Activated naive CD4-positive, alpha-beta T cell treated with anti-CD3 and anti-CD28 coated beads, Interleukin-2, amount 50 U/mL, for 72 hours (primary cell): ENCODE measurements at regions not wholly inside any gene's neighbourhood (a gene's known extent, or its start where the extent isn't known, plus 50 kb on each side); places are given as distances from the start of the nearest gene placed in this dataset.
"Not testable (repeated sequence)": the region's sequence is repeated elsewhere in the genome, so short reads cannot be mapped to it uniquely, and the experiment has no call there.

ENCODE experiments used
- ATAC-seq, 2 donors: fragments of 150-1000 bp; cut with Tn5 transposase; 2 replicates each; pipeline ENCODE4 v1.10.0; 2021; ENCODE audit warnings: mild to moderate bottlenecking in 2 of 2, moderate library complexity in 2 of 2
- DNase-seq, 2 donors: peaks; one replicate each; pipeline ENCODE4 v3.0.0; 2021 to 2022; ENCODE audit warnings: low spot score in 2 of 2
- H3K27ac Mint-ChIP-seq, 2 donors: one replicate each; pipeline ENCODE4 v1.8.0; 2022; ENCODE audit warnings: mild to moderate bottlenecking in 2 of 2, mixed read lengths in 2 of 2
- H3K36me3 Mint-ChIP-seq, 2 donors: one replicate each; pipeline ENCODE4 v1.8.0; 2022; ENCODE audit warnings: mixed read lengths in 2 of 2
- H3K9me3 Mint-ChIP-seq, 2 donors: one replicate each; pipeline ENCODE4 v1.8.0; 2022; ENCODE audit warnings: mixed read lengths in 2 of 2

DNA sequence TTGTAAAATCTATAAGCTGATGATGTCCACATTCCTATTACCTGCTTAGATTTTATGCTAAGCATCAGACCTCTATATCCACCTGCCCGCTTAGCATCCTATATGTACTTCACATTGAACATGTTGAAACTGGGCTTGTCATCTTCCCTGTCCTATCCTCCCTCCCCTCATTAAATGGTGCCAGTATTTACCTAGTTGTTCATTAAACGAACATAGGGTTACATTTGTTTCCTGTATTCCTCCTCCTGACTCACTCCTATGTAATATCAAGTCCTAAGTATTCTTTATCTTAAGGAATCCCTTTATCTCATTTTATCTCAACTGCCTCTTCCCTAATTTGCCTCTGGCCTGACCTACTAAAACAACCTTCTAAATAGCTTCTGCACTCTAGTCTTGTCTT is 177.8 kb upstream of the MEF2C start:
- H3K27ac Mint-ChIP-seq = no peak overlapping the region
- H3K36me3 Mint-ChIP-seq = no peaks in the 10 kb centered on the region
- H3K9me3 Mint-ChIP-seq = no peaks in the 10 kb centered on the region
- no peak for DNase-seq
- ATAC-seq = no peak

DNA sequence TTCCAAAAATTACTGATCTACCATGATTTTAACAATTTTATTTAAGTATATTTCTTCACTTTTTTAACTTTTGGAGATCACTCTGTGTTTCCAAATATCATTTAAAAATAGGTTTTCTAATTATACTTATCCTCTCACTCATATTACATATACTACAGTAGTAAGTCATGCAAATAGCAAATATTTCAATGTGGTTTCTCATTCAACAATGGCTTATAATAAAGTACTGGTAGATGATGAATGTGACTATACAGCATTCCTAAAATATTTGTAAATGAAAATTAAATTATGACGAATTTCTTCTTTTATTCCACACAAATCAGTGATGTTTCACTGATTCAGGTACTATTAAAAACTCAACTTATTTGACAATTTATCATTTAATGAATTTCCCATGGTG is 176.3 kb upstream of the MEF2C start:
- DNase-seq (no peak), ATAC-seq (no peak)
- H3K27ac Mint-ChIP-seq = no peak overlapping the region
- H3K9me3 Mint-ChIP-seq = peaks cover 0 to under 1% of the 10 kb centered on the region in 2 donors
- no peaks in the 10 kb centered on the region for H3K36me3 Mint-ChIP-seq

DNA sequence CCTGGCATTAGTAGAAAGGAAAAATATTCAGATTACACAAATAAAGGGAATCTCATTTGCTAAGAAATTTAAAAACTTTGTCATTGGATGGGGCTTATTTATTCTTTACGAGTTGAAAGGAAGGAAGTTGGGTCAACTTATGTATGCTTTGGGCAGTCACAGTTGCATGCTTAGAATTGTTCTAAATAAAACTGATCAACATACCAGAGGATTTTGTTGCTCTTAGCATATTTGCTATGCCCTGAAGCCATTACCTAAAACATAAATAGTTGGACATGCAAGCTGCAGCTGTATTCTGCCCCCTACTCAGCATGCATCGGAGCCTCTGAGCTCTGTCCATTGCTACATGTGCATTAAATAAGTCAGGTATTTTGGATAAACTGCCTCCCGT is 172.7 kb upstream of the MEF2C start:
- peaks cover 0 to 3% of the 10 kb centered on the region in 2 donors for H3K36me3 Mint-ChIP-seq

DNA sequence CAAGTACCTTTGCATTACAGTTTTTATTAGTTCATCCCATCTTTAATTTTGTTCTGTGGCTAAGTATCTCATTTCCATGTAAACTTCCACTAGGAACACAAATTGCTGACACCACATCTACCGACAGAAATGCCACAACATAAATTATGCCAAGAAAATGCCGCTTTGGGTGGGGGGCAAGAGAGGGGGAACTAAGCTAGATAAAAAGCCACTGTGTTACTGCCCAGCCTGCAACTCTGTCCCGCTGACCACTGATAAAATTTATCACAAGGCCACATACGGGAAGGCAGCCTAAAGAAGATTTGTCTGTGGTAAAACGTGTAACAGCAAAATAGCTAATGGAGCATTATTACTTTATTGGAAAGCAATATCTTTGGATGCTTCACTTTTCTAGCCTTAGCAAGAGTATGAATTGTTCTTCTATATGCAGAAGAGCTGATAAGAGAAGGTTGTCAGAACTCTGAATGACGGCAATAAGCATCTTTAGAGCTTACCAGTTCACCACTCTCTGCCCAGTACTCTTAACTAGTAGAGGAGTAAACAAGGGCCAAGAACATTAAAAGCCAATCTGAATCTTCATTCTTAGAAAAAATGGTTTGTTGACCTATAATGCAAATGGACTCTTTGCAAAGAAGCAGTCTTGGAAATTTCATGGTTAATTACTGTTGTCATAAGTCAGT is 172.2 kb upstream of the MEF2C start:
- Mint-ChIP-seq H3K36me3 (peaks cover 0 to 8% of the 10 kb centered on the region in 2 donors), H3K27ac (no peak overlapping the region), H3K9me3 (peaks cover 10 to 16% of the 10 kb centered on the region in 2 donors)
- ATAC-seq = no peak
- no peak for DNase-seq

More for the DNA sequence above, 172.7 kb upstream of the MEF2C start:
- no peak for ATAC-seq
- Mint-ChIP-seq H3K9me3 (peaks cover 4 to 11% of the 10 kb centered on the region in 2 donors), H3K27ac (no peak overlapping the region)
- no peak for DNase-seq

DNA sequence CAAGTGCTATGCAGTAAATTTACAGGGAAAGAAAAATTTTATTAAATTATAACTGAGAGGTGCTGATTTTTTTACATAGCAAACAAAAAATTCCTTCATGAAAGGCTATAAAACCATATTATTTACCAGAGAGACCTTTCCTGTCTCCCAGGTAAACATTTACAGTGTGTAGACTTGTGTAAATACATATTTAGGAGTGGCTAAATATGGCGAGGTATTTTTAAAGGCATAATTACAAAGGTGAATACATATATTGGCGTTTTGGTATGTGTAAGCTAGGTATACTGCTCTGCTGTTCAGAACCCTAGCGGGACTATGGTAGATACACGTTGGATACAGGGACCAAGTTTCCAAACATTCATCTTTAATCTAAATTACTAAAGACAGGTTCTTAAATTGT is 170.6 kb upstream of the MEF2C start:
- Mint-ChIP-seq H3K27ac (no peak overlapping the region), H3K9me3 (peaks cover 10 to 19% of the 10 kb centered on the region in 2 donors), H3K36me3 (peaks cover 0 to 8% of the 10 kb centered on the region in 2 donors)
- ATAC-seq (no peak), DNase-seq (no peak)

DNA sequence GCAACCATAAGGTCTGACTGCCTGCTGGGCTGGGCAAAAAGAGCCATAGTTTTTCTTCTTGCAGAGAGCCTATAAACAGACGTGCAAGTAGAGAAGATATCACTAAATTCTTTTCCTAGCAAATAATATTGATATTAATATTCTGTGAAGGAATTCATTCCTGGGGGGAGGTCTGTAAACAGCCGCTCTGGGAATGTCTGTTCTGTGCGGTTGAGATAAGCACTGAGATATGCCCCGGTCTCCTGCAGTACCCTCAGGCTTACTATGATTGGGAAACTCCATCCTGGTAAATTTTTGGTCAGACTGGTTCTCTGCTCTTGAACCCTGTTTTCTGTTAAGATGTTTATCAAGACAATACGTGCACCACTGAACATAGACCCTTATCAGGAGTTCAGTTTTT is 167.1 kb upstream of the MEF2C start:
- H3K27ac Mint-ChIP-seq, ATAC-seq, H3K36me3 Mint-ChIP-seq, DNase-seq: not testable (repeated sequence)
- peaks cover 10 to 19% of the 10 kb centered on the region in 2 donors for H3K9me3 Mint-ChIP-seq

DNA sequence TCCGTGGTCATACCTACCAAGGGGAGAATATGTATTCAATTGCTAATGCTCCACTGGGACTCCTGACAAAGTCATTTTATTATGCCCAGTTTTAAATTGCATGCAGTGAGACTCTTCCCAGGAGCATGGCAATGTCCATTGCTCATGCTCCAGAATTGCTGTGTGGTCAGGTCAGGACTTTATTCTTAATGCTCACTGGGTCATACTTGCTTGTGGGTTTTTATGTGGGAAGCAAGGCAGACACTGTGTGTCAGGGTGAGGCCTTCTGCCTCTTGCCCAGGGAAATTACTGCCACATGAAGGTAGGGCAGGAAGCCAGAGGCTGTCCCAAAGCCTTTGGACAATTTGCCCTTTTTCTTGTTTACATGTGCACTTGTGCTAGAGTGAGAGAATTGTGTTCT is 164.6 kb upstream of the MEF2C start:
- ATAC-seq (no peak), DNase-seq (no peak)
- Mint-ChIP-seq H3K9me3 (peaks cover 10 to 13% of the 10 kb centered on the region in 2 donors), H3K27ac (no peak overlapping the region), H3K36me3 (peaks cover 0 to 8% of the 10 kb centered on the region in 2 donors)

DNA sequence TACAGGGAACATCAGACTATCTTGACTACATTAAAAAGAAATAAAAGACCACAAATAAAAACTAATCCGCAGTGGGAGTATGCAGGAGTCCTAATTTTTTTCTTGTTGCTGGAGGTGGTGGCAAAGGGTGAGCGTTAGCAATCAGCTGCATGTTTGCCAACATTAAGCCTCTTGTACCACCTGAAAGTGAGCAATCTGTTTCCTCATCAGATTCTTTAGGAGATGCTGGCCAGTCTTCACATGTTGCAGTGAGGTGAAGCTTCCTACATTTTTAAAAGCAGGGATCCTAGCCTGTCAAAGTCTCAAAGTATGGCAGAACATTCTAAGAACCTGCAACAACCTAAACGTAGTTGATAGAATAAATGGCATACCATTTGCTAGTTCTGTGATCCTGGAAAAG is 162.2 kb upstream of the MEF2C start:
- Mint-ChIP-seq H3K36me3 (peaks cover 0 to under 1% of the 10 kb centered on the region in 2 donors), H3K9me3 (peaks cover 4 to 6% of the 10 kb centered on the region in 2 donors), H3K27ac (no peak overlapping the region)
- DNase-seq = no peak
- no peak for ATAC-seq

DNA sequence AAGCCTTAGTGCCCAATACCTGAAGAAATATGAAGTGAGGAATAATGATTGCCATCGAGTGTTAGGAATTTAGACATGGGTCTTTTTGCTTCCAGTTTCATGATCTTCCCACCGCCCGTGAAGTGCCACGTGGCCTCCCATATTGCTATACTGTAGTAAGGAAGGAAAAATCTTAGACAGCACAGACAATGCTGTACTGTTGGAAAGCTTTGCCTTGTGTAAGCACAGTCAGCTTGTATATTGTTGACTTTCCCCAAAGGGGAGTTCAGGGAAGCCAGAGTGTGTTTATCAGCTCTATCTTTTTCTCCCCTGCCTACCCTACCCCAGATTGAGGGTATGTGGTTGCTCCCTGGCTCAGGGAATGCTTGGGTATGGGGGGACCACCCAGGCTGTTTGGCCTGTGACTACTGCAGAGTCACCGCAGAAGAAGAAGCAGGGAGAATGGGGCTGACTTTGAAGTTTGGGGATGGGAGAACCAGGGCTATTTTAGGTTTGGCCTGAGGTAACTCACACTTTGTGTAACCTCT is 161.8 kb upstream of the MEF2C start:
- H3K36me3 Mint-ChIP-seq = no peaks in the 10 kb centered on the region
- H3K27ac Mint-ChIP-seq = no peak overlapping the region
- no peak for DNase-seq
- H3K9me3 Mint-ChIP-seq = peaks cover 3 to 5% of the 10 kb centered on the region in 2 donors
- no peak for ATAC-seq

DNA sequence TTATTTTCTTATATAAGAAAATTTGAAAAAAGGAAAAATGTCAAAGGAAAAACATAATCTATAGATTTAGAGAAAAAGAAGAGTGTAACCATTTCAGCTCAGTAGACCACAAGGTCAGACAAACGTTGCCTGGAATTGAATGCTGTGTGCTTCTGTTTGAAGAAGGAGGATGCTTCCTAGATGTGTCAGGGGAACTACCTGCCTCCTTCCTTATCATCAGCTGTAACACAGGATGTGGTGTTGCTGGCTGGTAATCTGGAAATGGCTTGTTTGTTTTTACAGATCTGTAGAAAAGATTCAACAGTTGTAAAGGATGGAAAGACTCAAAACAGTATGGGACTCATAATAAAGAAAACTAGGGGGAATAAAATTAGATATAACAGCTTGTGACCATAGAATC is 160.7 kb upstream of the MEF2C start:
- ATAC-seq (no peak), DNase-seq (no peak)
- Mint-ChIP-seq H3K27ac (no peak overlapping the region), H3K36me3 (no peaks in the 10 kb centered on the region), H3K9me3 (peaks cover 0 to 9% of the 10 kb centered on the region in 2 donors)

DNA sequence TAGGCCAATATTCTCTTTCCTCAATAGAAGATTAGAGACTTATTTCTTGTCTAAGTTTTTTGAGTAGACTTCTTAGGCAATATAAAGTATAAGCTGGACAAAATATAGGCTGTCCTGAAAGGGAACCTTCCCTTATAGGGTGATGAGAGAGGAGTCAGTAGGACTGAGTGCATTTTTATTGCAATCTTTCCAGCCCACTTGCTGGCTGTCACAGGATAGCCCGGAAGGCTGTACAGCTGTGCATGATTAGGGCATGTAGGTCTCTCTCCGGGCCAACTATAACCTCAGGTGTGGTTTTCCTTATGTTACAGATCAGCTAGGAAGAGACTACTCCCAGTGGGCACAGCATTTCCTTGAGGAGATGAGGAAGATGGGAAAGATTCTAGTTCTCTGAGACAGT is 159.8 kb upstream of the MEF2C start:
- Mint-ChIP-seq H3K27ac (no peak overlapping the region), H3K36me3 (no peaks in the 10 kb centered on the region)
- ATAC-seq = no peak

DNA sequence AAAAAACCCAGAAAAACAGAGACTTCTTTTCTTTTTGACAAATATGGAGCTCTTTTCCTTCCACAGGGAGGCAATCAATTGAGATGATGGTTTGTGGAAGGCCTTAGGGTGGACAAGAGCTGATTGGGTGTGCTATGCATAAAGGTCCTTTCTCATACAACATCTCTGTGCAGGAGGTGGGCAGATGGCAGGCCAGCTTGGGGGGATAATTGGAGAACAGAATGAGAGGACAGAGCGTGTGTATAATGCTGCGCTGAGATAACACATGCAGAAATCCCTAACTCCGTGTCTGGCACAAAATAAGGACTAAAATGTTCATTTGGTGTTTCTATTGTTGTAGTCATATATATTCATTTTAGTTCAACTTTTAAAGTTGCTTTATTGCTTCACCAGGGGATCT is 159.0 kb upstream of the MEF2C start:
- Mint-ChIP-seq H3K36me3 (no peaks in the 10 kb centered on the region), H3K27ac (no peak overlapping the region), H3K9me3 (peaks cover 0 to 12% of the 10 kb centered on the region in 2 donors)
- no peak for ATAC-seq
- no peak for DNase-seq

More for the DNA sequence above, 159.8 kb upstream of the MEF2C start:
- DNase-seq = no peak
- H3K9me3 Mint-ChIP-seq = peaks cover 0 to 12% of the 10 kb centered on the region in 2 donors

DNA sequence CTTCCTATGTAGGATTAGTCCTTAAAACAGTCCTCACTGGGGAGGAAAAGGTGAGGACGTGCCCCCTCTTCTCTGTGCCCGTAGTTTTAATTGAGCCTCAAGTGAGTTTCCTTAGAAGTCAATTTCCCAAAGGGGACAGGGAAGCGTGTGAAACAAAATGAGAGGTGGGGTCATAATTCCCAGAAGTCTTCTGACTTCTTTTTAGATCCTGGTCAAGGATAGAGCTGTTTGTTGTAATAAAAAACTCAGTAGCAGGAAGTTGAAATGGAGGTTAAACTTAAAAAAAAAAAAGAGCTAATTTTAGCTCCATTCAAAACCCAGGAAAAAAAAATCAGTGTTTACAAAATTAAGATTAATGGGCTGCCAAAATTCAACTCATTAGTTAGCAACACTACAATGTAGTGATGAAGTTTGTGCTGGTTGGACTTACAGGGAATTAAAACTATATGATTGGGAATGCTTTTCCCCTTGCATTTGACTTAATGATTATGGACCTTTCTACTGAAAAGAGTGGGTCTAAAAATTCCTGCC is 158.3 kb upstream of the MEF2C start:
- no peaks in the 10 kb centered on the region for H3K36me3 Mint-ChIP-seq
- H3K9me3 Mint-ChIP-seq = peaks cover 0 to 12% of the 10 kb centered on the region in 2 donors
- ATAC-seq = no peak
- no peak overlapping the region for H3K27ac Mint-ChIP-seq
- DNase-seq = no peak

DNA sequence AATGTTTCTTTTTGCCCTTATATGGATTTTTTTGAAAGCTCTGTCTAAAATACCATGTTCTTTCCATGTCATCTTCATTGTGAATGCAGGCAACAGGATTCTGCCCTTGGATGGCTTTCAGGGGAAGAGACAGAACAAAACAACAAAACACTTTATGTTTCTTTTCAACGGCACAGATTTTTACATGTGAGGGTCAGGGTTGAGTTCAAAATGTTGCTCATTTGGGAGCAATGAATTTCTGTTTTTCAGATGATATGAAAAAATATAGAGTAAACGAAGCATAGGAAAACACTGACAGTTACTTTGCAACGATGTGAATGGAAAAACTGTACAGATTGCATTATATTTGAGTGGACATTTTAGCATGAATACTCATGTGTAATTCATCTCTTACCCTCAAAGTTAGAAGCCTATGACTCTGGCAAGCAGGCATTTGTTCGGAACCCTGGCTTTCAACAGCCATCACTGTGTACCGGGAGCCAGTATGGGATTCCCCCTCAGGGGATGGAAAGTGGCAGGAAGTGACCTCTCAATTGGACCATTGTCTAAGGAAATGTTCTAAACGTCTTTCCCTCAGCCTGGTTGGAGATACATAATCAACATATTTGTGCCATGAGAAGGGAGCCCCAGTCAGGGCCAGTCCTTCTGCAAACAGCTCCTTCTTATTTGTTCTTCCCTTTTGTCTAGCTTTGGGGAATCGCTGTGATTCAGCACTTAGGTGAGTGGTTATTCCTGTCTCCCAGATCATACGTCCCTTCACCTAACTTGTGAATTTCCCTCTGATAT is 153.9 kb upstream of the MEF2C start:
- Mint-ChIP-seq H3K9me3 (peaks cover 0 to 12% of the 10 kb centered on the region in 2 donors), H3K27ac (no peak overlapping the region), H3K36me3 (no peaks in the 10 kb centered on the region)
- no peak for ATAC-seq
- DNase-seq = no peak

DNA sequence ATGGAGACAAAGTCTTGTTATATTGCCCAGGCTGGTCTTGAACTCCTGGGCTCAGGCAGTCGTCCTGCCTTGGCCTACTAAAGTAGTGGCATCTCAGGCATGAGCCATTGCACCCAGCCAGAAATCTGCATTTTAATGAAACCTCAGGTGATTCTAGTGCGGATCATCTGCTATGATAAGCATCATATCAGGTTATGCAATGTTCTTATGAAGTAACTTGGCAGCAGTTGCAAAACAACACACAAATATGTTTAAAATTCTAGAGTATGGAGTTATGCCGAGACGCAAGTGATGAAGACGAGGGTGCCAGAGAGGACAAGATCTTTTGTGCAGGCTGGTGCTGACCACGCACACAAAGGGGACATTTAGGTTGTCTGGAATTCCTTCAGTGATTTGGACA is 153.2 kb upstream of the MEF2C start:
- DNase-seq (no peak), ATAC-seq (no peak)
- Mint-ChIP-seq H3K9me3 (peaks cover 0 to 12% of the 10 kb centered on the region in 2 donors), H3K36me3 (no peaks in the 10 kb centered on the region), H3K27ac (no peak overlapping the region)

DNA sequence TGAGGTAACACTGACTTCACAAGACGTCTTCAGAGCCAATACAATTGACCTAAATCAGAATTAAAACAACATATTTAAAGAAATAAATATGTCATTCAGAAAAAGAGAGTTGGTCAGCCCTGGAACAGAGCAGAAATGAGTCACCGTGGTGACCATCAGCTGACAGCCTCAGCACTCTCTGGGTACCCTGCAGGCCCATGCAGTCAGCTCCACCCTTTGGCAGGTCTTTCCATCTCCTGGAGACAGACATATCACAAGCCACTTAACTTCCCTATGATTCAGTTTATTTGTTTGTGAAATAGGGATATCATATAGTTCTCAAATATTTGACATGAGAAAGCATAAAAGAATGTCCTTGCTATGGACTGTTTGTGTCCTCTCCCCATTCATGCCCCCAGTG is 151.6 kb upstream of the MEF2C start:
- DNase-seq (no peak), ATAC-seq (no peak)
- H3K36me3 Mint-ChIP-seq = no peaks in the 10 kb centered on the region
- H3K9me3 Mint-ChIP-seq = peaks cover 0 to 7% of the 10 kb centered on the region in 2 donors
- no peak overlapping the region for H3K27ac Mint-ChIP-seq

DNA sequence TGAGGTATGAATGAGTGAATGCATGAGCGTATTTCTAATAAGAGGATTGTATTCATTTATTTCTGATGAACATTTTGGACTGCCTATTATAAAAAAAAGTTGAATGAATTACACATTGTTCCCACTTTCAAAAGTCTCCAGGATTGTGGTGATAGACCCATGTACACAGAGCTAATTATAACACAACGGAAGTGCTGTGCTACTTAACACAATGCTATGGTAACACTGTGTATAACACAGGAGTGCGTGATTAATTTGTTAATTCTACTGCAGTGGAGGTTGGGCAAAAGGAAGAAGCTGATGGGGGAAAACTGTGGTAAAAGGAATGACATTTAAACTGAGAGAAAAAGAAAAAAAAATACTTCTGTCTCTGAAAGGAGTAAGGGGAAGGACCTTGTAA is 147.8 kb upstream of the MEF2C start:
- ATAC-seq (no peak), DNase-seq (no peak)
- no peak overlapping the region for H3K27ac Mint-ChIP-seq
- no peaks in the 10 kb centered on the region for H3K36me3 Mint-ChIP-seq
- peaks cover 7 to 8% of the 10 kb centered on the region in 2 donors for H3K9me3 Mint-ChIP-seq
